Fibroblast of lung (primary cell): ENCODE measurements at regions not wholly inside any gene's neighbourhood (a gene's known extent, or its start where the extent isn't known, plus 50 kb on each side); places are given as distances from the start of the nearest gene placed in this dataset.

ENCODE experiments used
- EZH2 ChIP-seq: IDR thresholded peaks from 2 replicates; pipeline ENCODE4 v1.5.1; 2012; ENCODE audit warnings: low read length, control low read depth, mild to moderate bottlenecking; ENCODE audit errors: missing control alignments
- TF ChIP-seq, protein P1 (sequence below), 2 donors: IDR thresholded peaks in 1 of 2; conservative IDR thresholded peaks in 1 of 2; 1 replicate in 1 of 2; 2 replicates in 1 of 2; pipeline ENCODE4 v1.5.1; 2011 to 2012; ENCODE audit warnings: low read length in 2 of 2, control low read depth in 1 of 2, inconsistent platforms in 1 of 2, low read depth in 1 of 2, mild to moderate bottlenecking in 1 of 2

- TF ChIP-seq, protein P1, sequence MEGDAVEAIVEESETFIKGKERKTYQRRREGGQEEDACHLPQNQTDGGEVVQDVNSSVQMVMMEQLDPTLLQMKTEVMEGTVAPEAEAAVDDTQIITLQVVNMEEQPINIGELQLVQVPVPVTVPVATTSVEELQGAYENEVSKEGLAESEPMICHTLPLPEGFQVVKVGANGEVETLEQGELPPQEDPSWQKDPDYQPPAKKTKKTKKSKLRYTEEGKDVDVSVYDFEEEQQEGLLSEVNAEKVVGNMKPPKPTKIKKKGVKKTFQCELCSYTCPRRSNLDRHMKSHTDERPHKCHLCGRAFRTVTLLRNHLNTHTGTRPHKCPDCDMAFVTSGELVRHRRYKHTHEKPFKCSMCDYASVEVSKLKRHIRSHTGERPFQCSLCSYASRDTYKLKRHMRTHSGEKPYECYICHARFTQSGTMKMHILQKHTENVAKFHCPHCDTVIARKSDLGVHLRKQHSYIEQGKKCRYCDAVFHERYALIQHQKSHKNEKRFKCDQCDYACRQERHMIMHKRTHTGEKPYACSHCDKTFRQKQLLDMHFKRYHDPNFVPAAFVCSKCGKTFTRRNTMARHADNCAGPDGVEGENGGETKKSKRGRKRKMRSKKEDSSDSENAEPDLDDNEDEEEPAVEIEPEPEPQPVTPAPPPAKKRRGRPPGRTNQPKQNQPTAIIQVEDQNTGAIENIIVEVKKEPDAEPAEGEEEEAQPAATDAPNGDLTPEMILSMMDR (conservative IDR thresholded peaks at IDR 0.05 in 1 of 2, IDR thresholded peaks at IDR 0.05 in 1 of 2; ENCODE audit: low read depth in 1 of 2, low read length in 2 of 2), result no peak
- no peak for TF ChIP-seq EZH2
Measured at GRCh38 chr2:100211521-100211920, 69.1 kb upstream of the AFF3 start.
